ENCODE measurements at regions not wholly inside any gene's neighbourhood (a gene's known extent, or its start where the extent isn't known, plus 50 kb on each side); places are given as distances from the start of the nearest gene placed in this dataset.

- no peaks in the 10 kb centered on the region for H3K36me3 ChIP-seq (ENCODE audit: low read length)
- H2AFZ ChIP-seq (ENCODE audit: low read depth, low read length, severe bottlenecking): no peak overlapping the region
- no peaks in the 10 kb centered on the region for H3K27me3 ChIP-seq (ENCODE audit: low read length)
- TF ChIP-seq, protein P1, sequence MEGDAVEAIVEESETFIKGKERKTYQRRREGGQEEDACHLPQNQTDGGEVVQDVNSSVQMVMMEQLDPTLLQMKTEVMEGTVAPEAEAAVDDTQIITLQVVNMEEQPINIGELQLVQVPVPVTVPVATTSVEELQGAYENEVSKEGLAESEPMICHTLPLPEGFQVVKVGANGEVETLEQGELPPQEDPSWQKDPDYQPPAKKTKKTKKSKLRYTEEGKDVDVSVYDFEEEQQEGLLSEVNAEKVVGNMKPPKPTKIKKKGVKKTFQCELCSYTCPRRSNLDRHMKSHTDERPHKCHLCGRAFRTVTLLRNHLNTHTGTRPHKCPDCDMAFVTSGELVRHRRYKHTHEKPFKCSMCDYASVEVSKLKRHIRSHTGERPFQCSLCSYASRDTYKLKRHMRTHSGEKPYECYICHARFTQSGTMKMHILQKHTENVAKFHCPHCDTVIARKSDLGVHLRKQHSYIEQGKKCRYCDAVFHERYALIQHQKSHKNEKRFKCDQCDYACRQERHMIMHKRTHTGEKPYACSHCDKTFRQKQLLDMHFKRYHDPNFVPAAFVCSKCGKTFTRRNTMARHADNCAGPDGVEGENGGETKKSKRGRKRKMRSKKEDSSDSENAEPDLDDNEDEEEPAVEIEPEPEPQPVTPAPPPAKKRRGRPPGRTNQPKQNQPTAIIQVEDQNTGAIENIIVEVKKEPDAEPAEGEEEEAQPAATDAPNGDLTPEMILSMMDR (IDR thresholded peaks at IDR 0.05; ENCODE audit: insufficient read depth, low read length, poor library complexity, severe bottlenecking): no peak
- TF ChIP-seq EZH2phosphoT487 (conservative IDR thresholded peaks at IDR 0.05; ENCODE audit: low read length): no peak
- no peak overlapping the region for H3K4me3 ChIP-seq (ENCODE audit: insufficient read depth, low read length, poor library complexity, severe bottlenecking)
- H3K9me3 ChIP-seq (ENCODE audit: insufficient read depth, low read length): no peaks in the 10 kb centered on the region
- H3F3A ChIP-seq (ENCODE audit: insufficient read depth): no peaks in the 10 kb centered on the region
- no peak overlapping the region for H3K27ac ChIP-seq (ENCODE audit: low read depth, low read length)
- H3K79me2 ChIP-seq (ENCODE audit: insufficient read depth, low read length): no peaks in the 10 kb centered on the region
- no peak overlapping the region for H3K9ac ChIP-seq (ENCODE audit: low read length)
- H4K20me1 ChIP-seq (ENCODE audit: low read depth, low read length): no peaks in the 10 kb centered on the region
- no peaks in the 10 kb centered on the region for H3K9me2 ChIP-seq (replicated peaks; ENCODE audit: insufficient read depth, low read length)
- no peak overlapping the region for H3K4me2 ChIP-seq (ENCODE audit: low read depth, low read length, poor library complexity, severe bottlenecking)
These were observed 404.4 kb upstream of the MEIS1 start for GRCh38 chr2:66030553-66030952.

DNA sequence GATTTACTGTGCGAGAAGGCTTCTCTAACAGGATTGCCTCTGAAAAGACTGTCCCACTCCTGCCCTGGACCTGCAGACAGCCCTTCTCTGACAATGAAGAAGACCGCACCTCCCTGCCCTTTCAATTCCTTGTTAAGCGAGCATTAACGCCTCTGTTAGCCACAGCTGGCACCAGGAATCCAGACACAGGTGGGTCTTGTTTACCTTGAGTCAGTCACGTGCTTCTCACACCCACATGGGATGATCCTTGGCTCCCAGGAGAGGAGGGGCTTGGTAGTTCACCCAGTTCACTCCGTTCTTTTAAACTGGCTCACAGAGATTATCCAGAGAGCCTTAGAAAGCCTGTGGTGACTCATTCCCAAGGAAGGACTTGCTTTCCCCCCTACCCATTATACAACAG, 410.5 kb upstream of the MEIS1 start:
- Histone ChIP-seq H2AFZ (ENCODE audit: low read depth, low read length, severe bottlenecking) (no peak overlapping the region), H3K79me2 (ENCODE audit: insufficient read depth, low read length) (no peaks in the 10 kb centered on the region), H3K9me2 (replicated peaks; ENCODE audit: insufficient read depth, low read length) (no peaks in the 10 kb centered on the region), H3K27me3 (ENCODE audit: low read length) (no peaks in the 10 kb centered on the region), H3K9ac (ENCODE audit: low read length) (no peak overlapping the region), H3K36me3 (ENCODE audit: low read length) (no peaks in the 10 kb centered on the region), H3F3A (ENCODE audit: insufficient read depth) (no peaks in the 10 kb centered on the region), H4K20me1 (ENCODE audit: low read depth, low read length) (no peaks in the 10 kb centered on the region), H3K4me2 (ENCODE audit: low read depth, low read length, poor library complexity, severe bottlenecking) (no peak overlapping the region), H3K4me3 (ENCODE audit: insufficient read depth, low read length, poor library complexity, severe bottlenecking) (no peak overlapping the region), H3K27ac (ENCODE audit: low read depth, low read length) (no peak overlapping the region), H3K9me3 (ENCODE audit: insufficient read depth, low read length) (no peaks in the 10 kb centered on the region)
- no peak for TF ChIP-seq EZH2phosphoT487 (conservative IDR thresholded peaks at IDR 0.05; ENCODE audit: low read length)
- TF ChIP-seq, protein P1 (IDR thresholded peaks at IDR 0.05; ENCODE audit: insufficient read depth, low read length, poor library complexity, severe bottlenecking): no peak

DNA sequence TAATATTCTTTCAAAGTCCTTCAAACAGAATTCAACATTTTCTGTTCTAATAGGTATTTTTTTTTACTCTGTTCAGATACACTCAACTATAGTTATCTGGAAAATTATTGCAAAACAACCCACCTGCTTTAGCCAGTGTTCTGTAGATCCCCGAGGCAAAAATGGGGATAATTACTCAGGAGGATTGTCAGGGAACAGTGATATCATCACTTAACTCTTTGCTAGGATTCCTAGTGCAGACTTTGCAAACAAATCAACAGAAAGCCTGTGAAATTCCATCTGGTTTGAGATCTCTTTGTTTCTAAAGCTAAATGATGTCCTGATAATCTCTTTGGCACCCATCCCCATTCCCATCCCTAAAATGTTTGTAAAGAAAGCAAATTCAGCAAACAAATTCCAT, 413.6 kb upstream of the MEIS1 start:
- Histone ChIP-seq H3K79me2 (ENCODE audit: insufficient read depth, low read length) (no peaks in the 10 kb centered on the region), H3K9me2 (replicated peaks; ENCODE audit: insufficient read depth, low read length) (no peaks in the 10 kb centered on the region), H3K9me3 (ENCODE audit: insufficient read depth, low read length) (no peaks in the 10 kb centered on the region), H3K27me3 (ENCODE audit: low read length) (no peaks in the 10 kb centered on the region), H3K4me3 (ENCODE audit: insufficient read depth, low read length, poor library complexity, severe bottlenecking) (no peak overlapping the region), H3K4me2 (ENCODE audit: low read depth, low read length, poor library complexity, severe bottlenecking) (no peak overlapping the region), H3F3A (ENCODE audit: insufficient read depth) (no peaks in the 10 kb centered on the region), H4K20me1 (ENCODE audit: low read depth, low read length) (no peaks in the 10 kb centered on the region), H3K9ac (ENCODE audit: low read length) (no peak overlapping the region), H2AFZ (ENCODE audit: low read depth, low read length, severe bottlenecking) (no peak overlapping the region), H3K36me3 (ENCODE audit: low read length) (no peaks in the 10 kb centered on the region), H3K27ac (ENCODE audit: low read depth, low read length) (no peak overlapping the region)
- TF ChIP-seq EZH2phosphoT487 (conservative IDR thresholded peaks at IDR 0.05; ENCODE audit: low read length): no peak
- TF ChIP-seq, protein P1 (IDR thresholded peaks at IDR 0.05; ENCODE audit: insufficient read depth, low read length, poor library complexity, severe bottlenecking): no peak
